H9 (cell line): ENCODE measurements at regions not wholly inside any gene's neighbourhood (a gene's known extent, or its start where the extent isn't known, plus 50 kb on each side); places are given as distances from the start of the nearest gene placed in this dataset.

ENCODE experiments used
- DNase-seq: peaks from one replicate; pipeline ENCODE4 v3.0.0-alpha.2; 2017
- H2AFZ ChIP-seq: one replicate; pipeline ENCODE4 v1.6.1; 2013; ENCODE audit warnings: mild to moderate bottlenecking, low read length, control low read depth, moderate library complexity
- H2AK5ac ChIP-seq: 2 replicates; pipeline ENCODE4 v1.6.1; 2013; ENCODE audit warnings: low read length, control low read depth, mixed read lengths; ENCODE audit not compliant: insufficient read length
- H2BK120ac ChIP-seq: one replicate; pipeline ENCODE4 v1.6.1; 2013; ENCODE audit warnings: low read depth, mild to moderate bottlenecking, low read length, control low read depth, inconsistent platforms; ENCODE audit not compliant: poor library complexity, severe bottlenecking
- H2BK12ac ChIP-seq: 2 replicates; pipeline ENCODE4 v1.6.1; 2013; ENCODE audit warnings: low read length, control low read depth, mixed read lengths, low read depth; ENCODE audit not compliant: insufficient read length
- H2BK15ac ChIP-seq: 2 replicates; pipeline ENCODE4 v1.6.1; 2013; ENCODE audit warnings: low read depth, low read length, control low read depth
- H2BK20ac ChIP-seq: one replicate; pipeline ENCODE4 v1.6.1; 2013; ENCODE audit warnings: low read depth, mild to moderate bottlenecking, low read length, control low read depth, inconsistent platforms; ENCODE audit not compliant: poor library complexity, severe bottlenecking
- H2BK5ac ChIP-seq: 2 replicates; pipeline ENCODE4 v1.6.1; 2013; ENCODE audit warnings: low read length, control low read depth, mixed read lengths; ENCODE audit not compliant: insufficient read length
- H3K14ac ChIP-seq: 2 replicates; pipeline ENCODE4 v1.6.1; 2013; ENCODE audit warnings: low read length, control low read depth; ENCODE audit not compliant: insufficient read depth
- H3K18ac ChIP-seq: 2 replicates; pipeline ENCODE4 v1.6.1; 2013; ENCODE audit warnings: low read depth, mild to moderate bottlenecking, mixed read lengths, low read length, control low read depth; ENCODE audit not compliant: insufficient read length
- H3K23ac ChIP-seq: 2 replicates; pipeline ENCODE4 v1.6.1; 2013; ENCODE audit warnings: low read length, control low read depth, mixed read lengths, low read depth; ENCODE audit not compliant: insufficient read length
- H3K23me2 ChIP-seq: 2 replicates; pipeline ENCODE4 v1.6.1; 2013; ENCODE audit warnings: low read depth, mild to moderate bottlenecking, mixed read lengths, low read length, control low read depth; ENCODE audit not compliant: insufficient read length, poor library complexity, severe bottlenecking
- H3K27ac ChIP-seq: 2 replicates; pipeline ENCODE4 v1.5.1; 2013; ENCODE audit warnings: low read length, control low read depth, mixed read lengths, low read depth; ENCODE audit not compliant: insufficient read length
- H3K27me3 ChIP-seq: 2 replicates; pipeline ENCODE4 v1.6.1; 2013; ENCODE audit warnings: low read length, control low read depth, inconsistent platforms; ENCODE audit not compliant: insufficient read depth
- H3K4ac ChIP-seq: 2 replicates; pipeline ENCODE4 v1.6.1; 2013; ENCODE audit warnings: low read depth, mild to moderate bottlenecking, control low read depth, inconsistent platforms, low read length, moderate library complexity
- H3K4me1 ChIP-seq: 2 replicates; pipeline ENCODE4 v1.6.1; 2013; ENCODE audit warnings: low read length, control low read depth, inconsistent platforms; ENCODE audit not compliant: insufficient read depth
- H3K4me2 ChIP-seq: 2 replicates; pipeline ENCODE4 v1.6.1; 2013; ENCODE audit warnings: low read length, control low read depth, mixed read lengths; ENCODE audit not compliant: insufficient read length, insufficient read depth
- H3K56ac ChIP-seq: 2 replicates; pipeline ENCODE4 v1.6.1; 2013; ENCODE audit warnings: low read depth, mild to moderate bottlenecking, mixed read lengths, low read length, control low read depth; ENCODE audit not compliant: insufficient read length
- H3K79me1 ChIP-seq: 2 replicates; pipeline ENCODE4 v1.6.1; 2013; ENCODE audit warnings: low read depth, mild to moderate bottlenecking, moderate library complexity, low read length, control low read depth, inconsistent platforms; ENCODE audit not compliant: insufficient read depth, poor library complexity, severe bottlenecking
- H3K79me2 ChIP-seq: 2 replicates; pipeline ENCODE4 v1.6.1; 2013; ENCODE audit warnings: low read length, control low read depth, inconsistent platforms; ENCODE audit not compliant: insufficient read depth
- H3K9ac ChIP-seq: 2 replicates; pipeline ENCODE4 v1.6.1; 2013; ENCODE audit warnings: low read length, control low read depth, mixed read lengths; ENCODE audit not compliant: insufficient read length; ENCODE audit errors: extremely low read depth
- H3K9me3 ChIP-seq: one replicate; pipeline ENCODE4 v1.6.1; 2013; ENCODE audit warnings: low read depth, low read length, inconsistent platforms; ENCODE audit not compliant: control insufficient read depth
- H3T11ph ChIP-seq: one replicate; pipeline ENCODE4 v1.6.1; 2013; ENCODE audit warnings: mild to moderate bottlenecking, low read length, control low read depth, inconsistent platforms
- H4K20me1 ChIP-seq: one replicate; pipeline ENCODE4 v1.6.1; 2013; ENCODE audit not compliant: control insufficient read depth, insufficient read length, insufficient read depth
- H4K5ac ChIP-seq: 2 replicates; pipeline ENCODE4 v1.6.1; 2013; ENCODE audit warnings: low read depth, mild to moderate bottlenecking, mixed read lengths, low read length, control low read depth; ENCODE audit not compliant: insufficient read length
- H4K8ac ChIP-seq: replicated peaks from 2 replicates; pipeline ENCODE4 v1.6.1; 2013; ENCODE audit warnings: low read length, control low read depth, mixed read lengths, low read depth; ENCODE audit not compliant: insufficient read length
- H4K91ac ChIP-seq: 2 replicates; pipeline ENCODE4 v1.6.1; 2013; ENCODE audit warnings: low read depth, mild to moderate bottlenecking, moderate library complexity, mixed read lengths, low read length, control low read depth; ENCODE audit not compliant: insufficient read length
- H3K27ac Mint-ChIP-seq, 3 experiments: 2 replicates in 2 of 3; 3 replicates in 1 of 3; pipeline ENCODE4 v1.8.0; 2020 to 2021; ENCODE audit warnings: mixed read lengths in 3 of 3, mild to moderate bottlenecking in 1 of 3, moderate library complexity in 1 of 3
- H3K27me3 Mint-ChIP-seq: 2 replicates; pipeline ENCODE4 v1.8.0; 2021; ENCODE audit warnings: low read depth, mild to moderate bottlenecking, moderate library complexity, mixed read lengths
- H3K36me3 Mint-ChIP-seq, 3 experiments: 2 replicates in 2 of 3; 3 replicates in 1 of 3; pipeline ENCODE4 v1.8.0; 2020 to 2021; ENCODE audit warnings: low read depth in 3 of 3, mixed read lengths in 3 of 3; ENCODE audit not compliant: insufficient read depth in 1 of 3
- H3K4me1 Mint-ChIP-seq, 2 experiments: 2 replicates each; pipeline ENCODE4 v1.8.0; 2020; ENCODE audit warnings: mixed read lengths in 2 of 2
- H3K4me3 Mint-ChIP-seq, 2 experiments: 2 replicates in 1 of 2; 3 replicates in 1 of 2; pipeline ENCODE4 v1.8.0; 2020 to 2021; ENCODE audit warnings: mild to moderate bottlenecking in 2 of 2, mixed read lengths in 2 of 2, moderate library complexity in 1 of 2
- H3K9me3 Mint-ChIP-seq, 2 experiments: 2 replicates in 1 of 2; 3 replicates in 1 of 2; pipeline ENCODE4 v1.8.0; 2020; ENCODE audit warnings: mild to moderate bottlenecking in 2 of 2, mixed read lengths in 2 of 2, moderate library complexity in 1 of 2
- WGBS: extraction: QIAGEN DNeasy Blood & Tissue Kit; methylation state at CpG from one replicate; pipeline ENCODE4 v1.1.7; 2013; ENCODE audit warnings: missing lambda C conversion rate, low lambda C conversion rate, mixed read lengths; ENCODE audit not compliant: insufficient read length; ENCODE audit errors: extremely low coverage; 5-methylcytosine and 5-hydroxymethylcytosine counted together
- TF ChIP-seq, protein P1 (sequence below): fragments of 200-600 bp; sonication (generic); conservative IDR thresholded peaks from 3 replicates; pipeline ENCODE4 v1.8.0; 2021; ENCODE audit warnings: antibody characterized with exemption, mild to moderate bottlenecking

DNA sequence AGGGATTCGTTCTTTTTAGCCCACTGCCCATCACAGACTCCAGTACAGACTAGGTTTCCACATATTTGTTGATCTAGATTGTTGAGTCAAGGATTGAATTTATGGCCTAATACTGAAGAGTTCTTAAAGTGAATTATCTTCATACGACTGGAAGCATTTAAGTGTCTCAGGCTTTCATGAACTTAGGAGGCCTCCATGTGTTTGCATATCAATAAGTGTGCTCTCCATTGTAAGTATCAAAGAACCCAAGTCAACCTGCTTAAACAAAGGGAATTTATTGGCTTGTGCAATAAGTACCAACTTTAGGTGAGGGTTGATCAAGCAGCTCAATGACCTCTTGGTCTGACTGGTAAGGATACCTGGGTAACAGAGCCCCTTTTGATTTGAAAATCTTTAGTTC lies 382.1 kb downstream of the PDCD6IP start:
- Histone ChIP-seq H3T11ph (no peak overlapping the region), H2BK120ac (no peak overlapping the region), H2AK5ac (no peak overlapping the region), H2BK15ac (no peak overlapping the region), H3K56ac (no peak overlapping the region), H2BK12ac (no peak overlapping the region), H3K9me3 (no peaks in the 10 kb centered on the region), H3K27me3 (no peaks in the 10 kb centered on the region), H4K20me1 (no peaks in the 10 kb centered on the region), H4K91ac (no peak overlapping the region), H3K14ac (no peak overlapping the region), H3K79me2 (no peaks in the 10 kb centered on the region), H3K27ac (no peak overlapping the region), H3K18ac (no peak overlapping the region), H3K23ac (no peak overlapping the region), H3K4ac (no peak overlapping the region), H2AFZ (no peak overlapping the region), H3K23me2 (no peaks in the 10 kb centered on the region), H4K8ac (no peak overlapping the region), H3K4me2 (no peak overlapping the region), H3K9ac (no peak overlapping the region), H3K4me1 (peaks cover 7% of the 10 kb centered on the region; the same call in 1 of the 2 replicates), H4K5ac (no peak overlapping the region), H2BK20ac (no peak overlapping the region), H3K79me1 (no peaks in the 10 kb centered on the region), H2BK5ac (no peak overlapping the region)
- TF ChIP-seq, protein P1, sequence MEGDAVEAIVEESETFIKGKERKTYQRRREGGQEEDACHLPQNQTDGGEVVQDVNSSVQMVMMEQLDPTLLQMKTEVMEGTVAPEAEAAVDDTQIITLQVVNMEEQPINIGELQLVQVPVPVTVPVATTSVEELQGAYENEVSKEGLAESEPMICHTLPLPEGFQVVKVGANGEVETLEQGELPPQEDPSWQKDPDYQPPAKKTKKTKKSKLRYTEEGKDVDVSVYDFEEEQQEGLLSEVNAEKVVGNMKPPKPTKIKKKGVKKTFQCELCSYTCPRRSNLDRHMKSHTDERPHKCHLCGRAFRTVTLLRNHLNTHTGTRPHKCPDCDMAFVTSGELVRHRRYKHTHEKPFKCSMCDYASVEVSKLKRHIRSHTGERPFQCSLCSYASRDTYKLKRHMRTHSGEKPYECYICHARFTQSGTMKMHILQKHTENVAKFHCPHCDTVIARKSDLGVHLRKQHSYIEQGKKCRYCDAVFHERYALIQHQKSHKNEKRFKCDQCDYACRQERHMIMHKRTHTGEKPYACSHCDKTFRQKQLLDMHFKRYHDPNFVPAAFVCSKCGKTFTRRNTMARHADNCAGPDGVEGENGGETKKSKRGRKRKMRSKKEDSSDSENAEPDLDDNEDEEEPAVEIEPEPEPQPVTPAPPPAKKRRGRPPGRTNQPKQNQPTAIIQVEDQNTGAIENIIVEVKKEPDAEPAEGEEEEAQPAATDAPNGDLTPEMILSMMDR = no peak
- H3K27me3 Mint-ChIP-seq = no peaks in the 10 kb centered on the region
- no peaks in the 10 kb centered on the region for H3K36me3 Mint-ChIP-seq
- H3K9me3 Mint-ChIP-seq = no peaks in the 10 kb centered on the region
- no peak for DNase-seq
- H3K4me1 Mint-ChIP-seq = peaks cover 27 to 31% of the 10 kb centered on the region in 2 experiments
- WGBS = no CpG with 5 or more reads among the region's 2 CpGs
- H3K4me3 Mint-ChIP-seq = no peak overlapping the region
- no peak overlapping the region for H3K27ac Mint-ChIP-seq
